ENCODE measurements at regions not wholly inside any gene's neighbourhood (a gene's known extent, or its start where the extent isn't known, plus 50 kb on each side); places are given as distances from the start of the nearest gene placed in this dataset.

DNA sequence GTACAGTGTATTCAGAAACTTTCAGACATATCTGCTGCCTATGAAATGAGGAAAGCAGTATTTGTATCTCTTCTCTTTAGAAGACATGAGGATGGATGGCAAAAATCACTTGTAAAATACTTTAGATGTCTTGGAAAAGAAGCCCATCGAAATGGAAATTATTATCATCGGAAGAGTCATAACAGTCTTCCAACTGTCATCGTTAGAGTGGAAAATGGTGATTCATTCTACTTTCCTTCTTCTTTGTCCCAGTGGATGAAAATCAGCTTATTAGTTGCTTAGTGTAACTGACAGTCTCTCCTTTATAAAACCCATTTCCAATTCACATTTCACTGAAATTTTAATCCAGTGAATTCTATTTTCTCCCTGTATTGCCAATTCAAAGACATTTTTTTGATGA, 1323.7 kb upstream of the PIK3C3 start:
- Histone ChIP-seq H3K36me3 (ENCODE audit: low read depth, missing control alignments) (no peaks in the 10 kb centered on the region), H3K4me3 (no peak overlapping the region), H3K27ac (no peak overlapping the region), H3K4me1 (no peaks in the 10 kb centered on the region), H3K27me3 (no peaks in the 10 kb centered on the region), H3K9me3 (no peaks in the 10 kb centered on the region)
- intact Hi-C loops (cut with DNase I; ENCODE audit: low total_unique reads) = no loop called here
- WGBS, 2 donors = 50 to 74% methylated on average over 3 of the region's 3 CpGs
- DNase-seq = no peak
- no peak for TF ChIP-seq POLR2A (IDR thresholded peaks at IDR 0.05)
- TF ChIP-seq, protein P1, sequence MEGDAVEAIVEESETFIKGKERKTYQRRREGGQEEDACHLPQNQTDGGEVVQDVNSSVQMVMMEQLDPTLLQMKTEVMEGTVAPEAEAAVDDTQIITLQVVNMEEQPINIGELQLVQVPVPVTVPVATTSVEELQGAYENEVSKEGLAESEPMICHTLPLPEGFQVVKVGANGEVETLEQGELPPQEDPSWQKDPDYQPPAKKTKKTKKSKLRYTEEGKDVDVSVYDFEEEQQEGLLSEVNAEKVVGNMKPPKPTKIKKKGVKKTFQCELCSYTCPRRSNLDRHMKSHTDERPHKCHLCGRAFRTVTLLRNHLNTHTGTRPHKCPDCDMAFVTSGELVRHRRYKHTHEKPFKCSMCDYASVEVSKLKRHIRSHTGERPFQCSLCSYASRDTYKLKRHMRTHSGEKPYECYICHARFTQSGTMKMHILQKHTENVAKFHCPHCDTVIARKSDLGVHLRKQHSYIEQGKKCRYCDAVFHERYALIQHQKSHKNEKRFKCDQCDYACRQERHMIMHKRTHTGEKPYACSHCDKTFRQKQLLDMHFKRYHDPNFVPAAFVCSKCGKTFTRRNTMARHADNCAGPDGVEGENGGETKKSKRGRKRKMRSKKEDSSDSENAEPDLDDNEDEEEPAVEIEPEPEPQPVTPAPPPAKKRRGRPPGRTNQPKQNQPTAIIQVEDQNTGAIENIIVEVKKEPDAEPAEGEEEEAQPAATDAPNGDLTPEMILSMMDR (IDR thresholded peaks at IDR 0.05) = no peak

DNA sequence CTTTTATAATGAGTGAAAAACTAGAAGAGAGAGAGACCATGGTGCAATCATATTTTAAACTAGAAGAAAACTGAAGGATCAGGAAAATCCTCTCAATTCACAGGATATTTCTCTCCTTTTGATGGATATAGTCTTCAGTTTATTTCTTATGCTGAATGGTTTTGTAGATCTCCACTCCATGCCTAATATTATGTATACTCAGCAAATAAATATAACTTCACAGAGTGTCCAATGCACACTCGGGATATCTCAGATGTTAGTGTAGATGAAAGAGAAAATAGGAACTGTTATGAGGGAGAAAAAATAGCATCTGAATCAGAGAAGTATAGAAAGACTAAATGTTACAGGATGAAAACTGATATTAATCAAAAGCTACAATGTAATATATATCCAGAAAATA, 1324.5 kb upstream of the PIK3C3 start:
- 52 to 66% methylated on average over 1 of the region's 1 CpG for WGBS, 2 donors
- Histone ChIP-seq H3K4me3 (no peak overlapping the region), H3K4me1 (no peaks in the 10 kb centered on the region), H3K36me3 (ENCODE audit: low read depth, missing control alignments) (no peaks in the 10 kb centered on the region), H3K27ac (no peak overlapping the region), H3K9me3 (no peaks in the 10 kb centered on the region), H3K27me3 (no peaks in the 10 kb centered on the region)
- no peak for DNase-seq
- intact Hi-C loops (cut with DNase I; ENCODE audit: low total_unique reads) = no loop called here
- no peak for TF ChIP-seq POLR2A (IDR thresholded peaks at IDR 0.05)
- TF ChIP-seq, protein P1 (IDR thresholded peaks at IDR 0.05) = no peak

DNA sequence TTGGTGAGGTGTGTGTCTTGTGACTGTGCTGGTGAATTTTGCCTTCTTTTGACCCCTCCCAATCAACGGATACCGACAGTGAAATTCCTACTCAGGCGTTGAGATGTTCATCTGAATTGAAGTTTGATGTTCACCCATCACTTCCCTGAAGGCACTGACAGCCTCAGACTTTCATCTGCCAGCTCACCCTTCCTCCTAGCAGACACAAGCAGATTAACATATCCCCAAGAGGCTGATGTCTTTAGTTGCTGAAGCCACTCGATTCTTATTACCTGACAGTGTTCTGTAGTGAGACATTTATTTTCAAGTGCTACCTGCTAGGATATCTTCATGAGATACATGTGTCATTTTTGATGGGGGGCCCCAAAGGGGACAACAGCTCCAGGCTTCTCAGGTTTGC, 1330.1 kb upstream of the PIK3C3 start:
- Histone ChIP-seq H3K9me3 (no peaks in the 10 kb centered on the region), H3K4me3 (no peak overlapping the region), H3K27ac (no peak overlapping the region), H3K36me3 (ENCODE audit: low read depth, missing control alignments) (no peaks in the 10 kb centered on the region), H3K27me3 (no peaks in the 10 kb centered on the region), H3K4me1 (no peaks in the 10 kb centered on the region)
- WGBS, 2 donors = 88 to 89% methylated on average over 4 of the region's 4 CpGs
- intact Hi-C loops (cut with DNase I; ENCODE audit: low total_unique reads) = no loop called here
- no peak for DNase-seq
- TF ChIP-seq POLR2A (IDR thresholded peaks at IDR 0.05) = no peak
- TF ChIP-seq, protein P1 (IDR thresholded peaks at IDR 0.05) = no peak

DNA sequence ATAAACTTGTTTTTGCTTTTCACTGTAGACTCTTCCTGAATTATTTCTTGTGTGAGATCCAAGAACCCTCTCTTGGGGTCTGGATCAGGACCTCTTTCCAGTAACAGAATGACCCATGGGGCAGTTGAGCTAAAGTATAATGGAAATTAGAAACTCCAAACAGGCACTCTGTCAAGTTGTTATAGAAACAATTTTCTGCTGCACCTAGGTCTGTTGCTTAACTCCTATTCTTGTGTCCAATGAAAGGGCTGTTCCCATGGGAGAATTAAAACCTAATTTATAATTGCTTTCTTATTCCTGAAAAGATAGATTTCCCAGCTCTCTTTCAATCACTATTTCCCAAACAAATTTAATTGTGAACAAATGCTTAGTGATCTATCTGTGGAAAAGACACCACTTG, 1341.3 kb upstream of the PIK3C3 start:
- intact Hi-C loops (cut with DNase I; ENCODE audit: low total_unique reads) = no loop called here

DNA sequence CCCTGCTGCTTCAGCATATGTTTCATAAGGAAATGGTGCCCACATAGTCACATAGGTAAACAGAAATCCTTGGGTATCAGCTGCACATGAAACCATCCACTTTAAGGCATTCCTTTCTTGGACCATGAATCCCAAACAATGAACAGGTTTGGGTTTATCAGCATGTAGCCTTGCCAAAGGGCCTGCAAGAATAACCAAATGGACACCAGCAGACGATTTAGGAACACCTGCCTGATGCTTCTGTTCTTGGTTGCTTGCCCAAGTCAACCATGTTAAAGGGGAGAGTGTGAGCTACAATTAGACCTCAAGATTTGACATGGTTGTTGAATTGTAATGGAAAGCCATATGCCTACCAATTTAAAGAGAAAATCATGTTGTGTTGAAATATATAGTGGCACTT, 1342.7 kb upstream of the PIK3C3 start:
- intact Hi-C loops (cut with DNase I; ENCODE audit: low total_unique reads) = no loop called here
- H3K36me3 ChIP-seq (ENCODE audit: low read depth, missing control alignments) = no peaks in the 10 kb centered on the region
- no peak overlapping the region for H3K27ac ChIP-seq
- H3K4me3 ChIP-seq = no peak overlapping the region
- H3K27me3 ChIP-seq = no peaks in the 10 kb centered on the region
- 68 to 78% methylated on average over 1 of the region's 1 CpG for WGBS, 2 donors
- TF ChIP-seq, protein P1 (IDR thresholded peaks at IDR 0.05) = no peak
- TF ChIP-seq POLR2A (IDR thresholded peaks at IDR 0.05) = no peak
- H3K9me3 ChIP-seq = no peaks in the 10 kb centered on the region
- no peak for DNase-seq
- H3K4me1 ChIP-seq = no peaks in the 10 kb centered on the region

More for the DNA sequence above, 1341.3 kb upstream of the PIK3C3 start:
- H3K27me3 ChIP-seq = no peaks in the 10 kb centered on the region
- H3K4me3 ChIP-seq = no peak overlapping the region
- no peak for TF ChIP-seq POLR2A (IDR thresholded peaks at IDR 0.05)
- TF ChIP-seq, protein P1 (IDR thresholded peaks at IDR 0.05) = no peak
- H3K9me3 ChIP-seq = no peaks in the 10 kb centered on the region
- H3K27ac ChIP-seq = no peak overlapping the region
- no peaks in the 10 kb centered on the region for H3K4me1 ChIP-seq
- H3K36me3 ChIP-seq (ENCODE audit: low read depth, missing control alignments) = no peaks in the 10 kb centered on the region
- no peak for DNase-seq

Data from testis (tissue), 2 donors.